HepG2 (cell line): ENCODE measurements at regions not wholly inside any gene's neighbourhood (a gene's known extent, or its start where the extent isn't known, plus 50 kb on each side); places are given as distances from the start of the nearest gene placed in this dataset.

ENCODE experiments used
- ATAC-seq: fragments of 200-7000 bp; cut with Tn5 transposase; 3 replicates; pipeline ENCODE4 v1.9.1; 2020; ENCODE audit warnings: mild to moderate bottlenecking, moderate library complexity
- BruUV-seq: library from RNA; stranded (reverse); fragments of 400-500 nt; replicated peaks from 2 replicates; lab custom pipeline; 2021; lab: Mats Ljungman, UMichigan
- CTCF ChIA-PET: fragments of 300-600 bp; formaldehyde crosslinking; extraction: SDS; loops from one replicate; lab custom pipeline; 2021; ENCODE audit warnings: low total read pairs, inconsistent platforms, low intra/inter-chr PET ratio; lab: Yijun Ruan, JAX
- POLR2A ChIA-PET: fragments of 350-600 bp; sonication (Branson Sonifier 250); formaldehyde crosslinking; loops from one replicate; lab custom pipeline; 2020; ENCODE audit warnings: antibody characterized with exemption, inconsistent platforms; lab: Yijun Ruan, JAX
- DNase-seq: peaks from one replicate; pipeline ENCODE4 v3.0.0-alpha.2; 2015; ENCODE audit warnings: low spot score
- FAIRE-seq: peaks from 3 replicates; lab custom pipeline; 2011; peaks lifted over from hg19 to GRCh38; lab: Jason Lieb, UNC
- H2AFZ ChIP-seq: one replicate; pipeline ENCODE4 v1.6.1; 2011; ENCODE audit warnings: low read length, inconsistent platforms
- H3K27ac ChIP-seq: fragments of 300-600 bp; 3 replicates; pipeline ENCODE4 v1.8.0; 2011; ENCODE audit warnings: mixed run types, mild to moderate bottlenecking, mixed read lengths, low read length, inconsistent platforms; ENCODE audit not compliant: insufficient read depth; ENCODE audit errors: extremely low read length
- H3K27me3 ChIP-seq, 2 experiments: fragments of 200-600 bp in 1 of 2; 2 replicates in 1 of 2; 3 replicates in 1 of 2; pipeline versions ENCODE4 v1.6.0 to v1.8.0; 2011; ENCODE audit warnings: low read length in 2 of 2, mild to moderate bottlenecking in 2 of 2, moderate library complexity in 2 of 2, inconsistent platforms in 1 of 2; ENCODE audit not compliant: insufficient read depth in 2 of 2, control insufficient read depth in 1 of 2
- H3K36me3 ChIP-seq, 2 experiments: fragments of 200-600 bp in 1 of 2; replicated peaks in 1 of 2; 2 replicates in 1 of 2; 3 replicates in 1 of 2; pipeline versions ENCODE4 v1.5.1 to v1.8.0; 2011; ENCODE audit warnings: low read length in 2 of 2, inconsistent platforms in 1 of 2; ENCODE audit not compliant: insufficient read depth in 2 of 2, control insufficient read depth in 1 of 2
- H3K4me1 ChIP-seq: 2 replicates; pipeline ENCODE4 v1.5.1; 2012; ENCODE audit warnings: low read length, inconsistent platforms; ENCODE audit not compliant: insufficient read depth
- H3K4me2 ChIP-seq: 2 replicates; pipeline ENCODE4 v1.6.0; 2011; ENCODE audit warnings: low read depth, low read length, inconsistent platforms
- H3K4me3 ChIP-seq, 3 experiments: fragments of 200-600 bp in 1 of 3; sonication (generic), shearing (Covaris generic) in 1 of 3; replicated peaks in 1 of 3; 2 replicates each; pipeline ENCODE4 v1.5.1; 2011 to 2016; ENCODE audit warnings: low read length in 3 of 3, inconsistent platforms in 2 of 3, low read depth in 2 of 3, mild to moderate bottlenecking in 2 of 3, control low read depth in 1 of 3, mixed read lengths in 1 of 3; ENCODE audit not compliant: insufficient read depth in 1 of 3
- H3K79me2 ChIP-seq: one replicate; pipeline ENCODE4 v1.6.1; 2011; ENCODE audit warnings: low read length, inconsistent platforms; ENCODE audit not compliant: insufficient read depth
- H3K9ac ChIP-seq: 2 replicates; pipeline ENCODE4 v1.6.0; 2011; ENCODE audit warnings: mild to moderate bottlenecking, low read depth, low read length, inconsistent platforms; ENCODE audit not compliant: insufficient read depth
- H3K9me3 ChIP-seq: 2 replicates; pipeline ENCODE4 v1.5.1; 2012; ENCODE audit warnings: mild to moderate bottlenecking, low read length
- H4K20me1 ChIP-seq: 2 replicates; pipeline ENCODE4 v1.6.0; 2011; ENCODE audit warnings: inconsistent platforms, mild to moderate bottlenecking, low read length, moderate library complexity; ENCODE audit not compliant: insufficient read depth
- FOXA3 ChIP-seq: IDR thresholded peaks from 2 replicates; pipeline ENCODE4 v1.6.1; 2016; ENCODE audit warnings: missing genetic modification reagents, missing compliant biosample characterization
- FOXC1 ChIP-seq: sonication (generic); formaldehyde crosslinking; IDR thresholded peaks from 2 replicates; pipeline ENCODE4 v1.8.0; 2022; ENCODE audit warnings: mild to moderate bottlenecking, missing genetic modification reagents, borderline replicate concordance
- GZF1 ChIP-seq: sonication (generic); formaldehyde crosslinking; IDR thresholded peaks from 2 replicates; pipeline ENCODE4 v1.5.1; 2020; ENCODE audit warnings: mild to moderate bottlenecking, missing genetic modification reagents
- IKZF5 ChIP-seq: IDR thresholded peaks from 2 replicates; pipeline ENCODE4 v1.6.1; 2018; ENCODE audit warnings: missing genetic modification reagents, mild to moderate bottlenecking, missing compliant biosample characterization
- MAFG ChIP-seq: sonication (generic); formaldehyde crosslinking; IDR thresholded peaks from 2 replicates; pipeline ENCODE4 v1.5.1; 2020; ENCODE audit warnings: mild to moderate bottlenecking, missing genetic modification reagents
- PATZ1 ChIP-seq: sonication (generic); formaldehyde crosslinking; IDR thresholded peaks from 2 replicates; pipeline ENCODE4 v1.4.0; 2020; ENCODE audit warnings: missing genetic modification reagents
- SMYD3 ChIP-seq: sonication (generic); formaldehyde crosslinking; IDR thresholded peaks from 2 replicates; pipeline ENCODE4 v1.8.1; 2023; ENCODE audit warnings: mild to moderate bottlenecking, missing genetic modification reagents
- TEF ChIP-seq: sonication (generic); formaldehyde crosslinking; IDR thresholded peaks from 2 replicates; pipeline ENCODE4 v1.5.0; 2020; ENCODE audit warnings: missing genetic modification reagents
- THYN1 ChIP-seq: sonication (generic); formaldehyde crosslinking; IDR thresholded peaks from 2 replicates; pipeline ENCODE4 v1.8.1; 2023; ENCODE audit warnings: low read depth, mild to moderate bottlenecking, moderate library complexity, missing genetic modification reagents, borderline replicate concordance
- ZFP90 ChIP-seq: sonication (generic); formaldehyde crosslinking; IDR thresholded peaks from 2 replicates; pipeline ENCODE4 v1.8.0; 2022; ENCODE audit warnings: missing genetic modification reagents, mild to moderate bottlenecking, inconsistent platforms, borderline replicate concordance
- ZFP91 ChIP-seq: sonication (generic); formaldehyde crosslinking; IDR thresholded peaks from 2 replicates; pipeline ENCODE4 v1.9.0; 2022; ENCODE audit warnings: missing genetic modification reagents, mild to moderate bottlenecking, borderline replicate concordance
- ZNF17 ChIP-seq: sonication (generic); formaldehyde crosslinking; IDR thresholded peaks from 2 replicates; pipeline ENCODE4 v1.5.0; 2020; ENCODE audit warnings: mild to moderate bottlenecking, missing genetic modification reagents
- ZNF550 ChIP-seq: sonication (generic); formaldehyde crosslinking; IDR thresholded peaks from 2 replicates; pipeline ENCODE4 v1.4.0; 2020; ENCODE audit warnings: mild to moderate bottlenecking, missing genetic modification reagents, borderline replicate concordance
- ZNF576 ChIP-seq: sonication (generic); formaldehyde crosslinking; IDR thresholded peaks from 2 replicates; pipeline ENCODE4 v1.4.0; 2020; ENCODE audit warnings: mild to moderate bottlenecking, missing genetic modification reagents
- ZNF766 ChIP-seq: sonication (generic); formaldehyde crosslinking; IDR thresholded peaks from 2 replicates; pipeline ENCODE4 v1.5.0; 2020; ENCODE audit warnings: missing genetic modification reagents, borderline replicate concordance
- WGBS: methylation state at CpG from one replicate; pipeline ENCODE4 v1.1.6; 2017; ENCODE audit warnings: low lambda C conversion rate; 5-methylcytosine and 5-hydroxymethylcytosine counted together
- in situ Hi-C: cut with HindIII; loops from 2 replicates; pipeline ENCODE4 v1.10.0; 2017; ENCODE audit warnings: low pct_unique_long_range_greater_than_20kb; ENCODE audit not compliant: extremely low pct_ligation_motif_present
- intact Hi-C: fragments of 100-400 bp; cut with micrococcal nuclease; formaldehyde crosslinking; loops from one replicate; pipeline ENCODE4 v1.10.0; 2022; ENCODE audit not compliant: unreplicated experiment

GRCh38 chr9:1327467-1327866 lies 277.3 kb downstream of the DMRT2 start:
- WGBS: 4% methylated on average over 3 of the region's 3 CpGs
- ATAC-seq (no peak), FAIRE-seq (no peak), DNase-seq (no peak)
- H3K79me2 ChIP-seq: no peaks in the 10 kb centered on the region
- H3K4me1 ChIP-seq: no peaks in the 10 kb centered on the region
- H3K27me3 ChIP-seq: no peaks in the 10 kb centered on the region
- ChIA-PET CTCF (no interaction called here), POLR2A (no interaction called here)
- H3K27ac ChIP-seq: no peak overlapping the region
- in situ Hi-C loops: no loop called here
- intact Hi-C loops: no loop called here
- TF ChIP-seq ZFP90 (CRISPR knock-in tag): no peak
- TF ChIP-seq GZF1: no peak
- no peak for TF ChIP-seq MAFG (CRISPR knock-in tag)
- no peak for TF ChIP-seq IKZF5
- no peak for TF ChIP-seq ZNF766
- no peak for TF ChIP-seq ZNF550 (CRISPR knock-in tag)
- no peak for TF ChIP-seq FOXA3
- no peak for TF ChIP-seq ZNF576 (CRISPR knock-in tag)
- H3K9ac ChIP-seq: no peak overlapping the region
- H2AFZ ChIP-seq: no peak overlapping the region
- no peaks in the 10 kb centered on the region for H3K36me3 ChIP-seq
- H3K9me3 ChIP-seq: no peaks in the 10 kb centered on the region
- H4K20me1 ChIP-seq: no peaks in the 10 kb centered on the region
- BruUV-seq: no TSS peak
- H3K4me3 ChIP-seq: no peak overlapping the region
- no peak overlapping the region for H3K4me2 ChIP-seq

- Histone ChIP-seq H3K4me3 (no peak overlapping the region), H3K4me2 (no peak overlapping the region), H3K27ac (no peak overlapping the region), H3K9ac (no peak overlapping the region), H3K27me3 (no peaks in the 10 kb centered on the region), H3K36me3 (no peaks in the 10 kb centered on the region), H3K9me3 (no peaks in the 10 kb centered on the region), H2AFZ (no peak overlapping the region), H3K4me1 (no peaks in the 10 kb centered on the region), H3K79me2 (no peaks in the 10 kb centered on the region), H4K20me1 (no peaks in the 10 kb centered on the region)
- no peak for FAIRE-seq
- no peak for ATAC-seq
- in situ Hi-C loops (no loop called here), intact Hi-C loops (no loop called here)
- 8% methylated on average over 4 of the region's 4 CpGs for WGBS
- no TSS peak for BruUV-seq
- no peak for DNase-seq
- POLR2A ChIA-PET: no interaction called here
- CTCF ChIA-PET: no interaction called here
- TF ChIP-seq ZFP91 (no peak), THYN1 (CRISPR knock-in tag) (no peak), ZNF17 (no peak), SMYD3 (CRISPR knock-in tag) (no peak), TEF (CRISPR knock-in tag) (no peak), PATZ1 (no peak), FOXC1 (CRISPR knock-in tag) (no peak)
Observed at GRCh38 chr9:1328341-1328740, 278.2 kb downstream of the DMRT2 start.
